ENCODE measurements at regions not wholly inside any gene's neighbourhood (a gene's known extent, or its start where the extent isn't known, plus 50 kb on each side); places are given as distances from the start of the nearest gene placed in this dataset.

- Histone ChIP-seq H3K4me1 (ENCODE audit: control insufficient read depth in 1 of 2, insufficient read depth in 2 of 2, low read depth in 1 of 2, low read length in 1 of 2) (no peaks in the 10 kb centered on the region), H3K9me2 (no peaks in the 10 kb centered on the region), H3F3A (replicated peaks; ENCODE audit: insufficient read depth) (no peaks in the 10 kb centered on the region), H3K27ac (ENCODE audit: low read depth in 2 of 2, low read length in 1 of 2) (no peak overlapping the region), H3K27me3 (ENCODE audit: insufficient read depth) (no peaks in the 10 kb centered on the region), H3K4me3 (ENCODE audit: low read depth in 2 of 2, low read length in 1 of 2) (no peak overlapping the region), H4K20me1 (ENCODE audit: insufficient read depth) (no peaks in the 10 kb centered on the region), H3K79me2 (ENCODE audit: insufficient read depth) (no peaks in the 10 kb centered on the region), H2AFZ (ENCODE audit: low read depth) (no peak overlapping the region), H3K36me3 (replicated peaks in 1 of 2; ENCODE audit: control insufficient read depth in 1 of 2, insufficient read depth in 2 of 2, low read length in 1 of 2) (no peaks in the 10 kb centered on the region), H3K9me3 (no peaks in the 10 kb centered on the region), H3K9ac (no peak overlapping the region), H3K4me2 (no peak overlapping the region)
- DNase-seq, result no peak
- ChIA-PET CTCF (interaction anchor here (0.8 kb wide), 1 partner anchor 34 kb away, joined by 4 read pairs; no protein-coding TSS in a partner anchor), POLR2A (no interaction called here)
- no peak for TF ChIP-seq REST (IDR thresholded peaks at IDR 0.05; ENCODE audit: low read depth, low read length)
- no peak for TF ChIP-seq YY1 (IDR thresholded peaks at IDR 0.05; ENCODE audit: low read depth)
- no peak for TF ChIP-seq NFIC (IDR thresholded peaks at IDR 0.05; ENCODE audit: borderline replicate concordance)
- TF ChIP-seq FOSL2 (IDR thresholded peaks at IDR 0.05; ENCODE audit: borderline replicate concordance, low read depth), result no peak
- no peak for TF ChIP-seq SIN3A (IDR thresholded peaks at IDR 0.05; ENCODE audit: borderline replicate concordance, low read depth, low read length)
- no peak for TF ChIP-seq IRF3 (IDR thresholded peaks at IDR 0.05; ENCODE audit: low read depth, low read length)
- TF ChIP-seq NRF1 (IDR thresholded peaks at IDR 0.05; ENCODE audit: low read depth, low read length), result no peak
- no peak for TF ChIP-seq FOXM1 (IDR thresholded peaks at IDR 0.05; ENCODE audit: low read depth)
- WGBS (ENCODE audit: low lambda C conversion rate), result 34% methylated on average over 4 of the region's 4 CpGs
These were observed 189.0 kb downstream of the URB2 start for GRCh38 chr1:229815076-229815475.

- ChIA-PET CTCF (no interaction called here), POLR2A (no interaction called here)
- Histone ChIP-seq H3K27ac (ENCODE audit: low read depth in 2 of 2, low read length in 1 of 2) (no peak overlapping the region), H3F3A (replicated peaks; ENCODE audit: insufficient read depth) (no peaks in the 10 kb centered on the region), H3K4me3 (ENCODE audit: low read depth in 2 of 2, low read length in 1 of 2) (no peak overlapping the region), H3K9me3 (no peaks in the 10 kb centered on the region), H3K27me3 (ENCODE audit: insufficient read depth) (no peaks in the 10 kb centered on the region), H3K79me2 (ENCODE audit: insufficient read depth) (no peaks in the 10 kb centered on the region), H3K9ac (no peak overlapping the region), H2AFZ (ENCODE audit: low read depth) (no peak overlapping the region), H3K4me1 (ENCODE audit: control insufficient read depth in 1 of 2, insufficient read depth in 2 of 2, low read depth in 1 of 2, low read length in 1 of 2) (no peaks in the 10 kb centered on the region), H3K4me2 (no peak overlapping the region), H3K9me2 (no peaks in the 10 kb centered on the region), H4K20me1 (ENCODE audit: insufficient read depth) (no peaks in the 10 kb centered on the region), H3K36me3 (replicated peaks in 1 of 2; ENCODE audit: control insufficient read depth in 1 of 2, insufficient read depth in 2 of 2, low read length in 1 of 2) (no peaks in the 10 kb centered on the region)
- TF ChIP-seq ZBTB33 (IDR thresholded peaks at IDR 0.05; ENCODE audit: borderline replicate concordance, low read depth), result no peak
- TF ChIP-seq MXI1 (IDR thresholded peaks at IDR 0.05; ENCODE audit: low read depth, low read length), result no peak
- TF ChIP-seq PBX3 (IDR thresholded peaks at IDR 0.05), result no peak
- TF ChIP-seq ELF1 (IDR thresholded peaks at IDR 0.05), result no peak
- no peak for TF ChIP-seq RXRA (IDR thresholded peaks at IDR 0.05; ENCODE audit: borderline replicate concordance, low read depth)
- no peak for TF ChIP-seq RFX5 (IDR thresholded peaks at IDR 0.05; ENCODE audit: low read length)
- TF ChIP-seq MEF2A (IDR thresholded peaks at IDR 0.05; ENCODE audit: borderline replicate concordance, low read depth), result no peak
- no peak for TF ChIP-seq NRF1 (IDR thresholded peaks at IDR 0.05; ENCODE audit: low read depth, low read length)
- whole genome bisulfite sequencing (ENCODE audit: low lambda C conversion rate), result 15% methylated on average over 2 of the region's 2 CpGs
- DNase-seq, result no peak
These were observed 189.9 kb downstream of the URB2 start for GRCh38 chr1:229815961-229816360.

Data from SK-N-SH (cell line).